Activated CD4-positive, alpha-beta T cell treated with anti-CD3 and anti-CD28 coated beads, Interleukin-2, amount 10 ng/mL, durations not matched to agents 24 days and 14 days (primary cell): ENCODE measurements at regions not wholly inside any gene's neighbourhood (a gene's known extent, or its start where the extent isn't known, plus 50 kb on each side); places are given as distances from the start of the nearest gene placed in this dataset.
A peak's percentile ranks its signal among the peaks of the same experiment; 100 is the strongest.

Source experiments
- DNase-seq: peaks from one replicate; pipeline ENCODE4 v3.0.0; 2022
- H3K27ac Mint-ChIP-seq: one replicate; pipeline ENCODE4 v1.8.0; 2022; ENCODE audit warnings: mild to moderate bottlenecking, mixed read lengths
- H3K27me3 Mint-ChIP-seq: one replicate; pipeline ENCODE4 v1.8.0; 2022; ENCODE audit warnings: mixed read lengths
- H3K36me3 Mint-ChIP-seq: one replicate; pipeline ENCODE4 v1.8.0; 2022; ENCODE audit warnings: low read depth, mild to moderate bottlenecking, mixed read lengths
- H3K4me1 Mint-ChIP-seq: one replicate; pipeline ENCODE4 v1.8.0; 2021; ENCODE audit warnings: mixed read lengths
- H3K4me3 Mint-ChIP-seq: one replicate; pipeline ENCODE4 v1.8.0; 2022; ENCODE audit warnings: mild to moderate bottlenecking, moderate library complexity, mixed read lengths
- H3K9me3 Mint-ChIP-seq: one replicate; pipeline ENCODE4 v1.8.0; 2021; ENCODE audit warnings: mixed read lengths
- intact Hi-C: fragments of 100-400 bp; cut with micrococcal nuclease; formaldehyde crosslinking; loops from one replicate; pipeline ENCODE4 v1.15.1; 2023

GRCh38 chr3:24678021-24678420, 183.4 kb upstream of the THRB start:
- no peak overlapping the region for H3K27ac Mint-ChIP-seq
- DNase-seq: no peak
- H3K36me3 Mint-ChIP-seq: no peaks in the 10 kb centered on the region
- H3K27me3 Mint-ChIP-seq: peaks cover 46% of the 10 kb centered on the region
- no peaks in the 10 kb centered on the region for H3K9me3 Mint-ChIP-seq
- H3K4me1 Mint-ChIP-seq: peaks cover 16% of the 10 kb centered on the region
- H3K4me3 Mint-ChIP-seq: peak overlapping the region; percentile 61
- intact Hi-C loops: loop anchor here (1.0 kb wide), 1 partner anchor 8 kb away; no protein-coding TSS in a partner anchor

- Mint-ChIP-seq H3K4me1 (peaks cover 16% of the 10 kb centered on the region), H3K4me3 (peak overlapping the region; percentile 61), H3K36me3 (no peaks in the 10 kb centered on the region), H3K27ac (peak overlapping the region; percentile 34), H3K9me3 (no peaks in the 10 kb centered on the region), H3K27me3 (peaks cover 49% of the 10 kb centered on the region)
- intact Hi-C loops: loop anchor here (1.0 kb wide), 1 partner anchor 8 kb away; no protein-coding TSS in a partner anchor
- DNase-seq: peak; percentile 73
Observed at GRCh38 chr3:24678421-24678865, 183.8 kb upstream of the THRB start.

DNA sequence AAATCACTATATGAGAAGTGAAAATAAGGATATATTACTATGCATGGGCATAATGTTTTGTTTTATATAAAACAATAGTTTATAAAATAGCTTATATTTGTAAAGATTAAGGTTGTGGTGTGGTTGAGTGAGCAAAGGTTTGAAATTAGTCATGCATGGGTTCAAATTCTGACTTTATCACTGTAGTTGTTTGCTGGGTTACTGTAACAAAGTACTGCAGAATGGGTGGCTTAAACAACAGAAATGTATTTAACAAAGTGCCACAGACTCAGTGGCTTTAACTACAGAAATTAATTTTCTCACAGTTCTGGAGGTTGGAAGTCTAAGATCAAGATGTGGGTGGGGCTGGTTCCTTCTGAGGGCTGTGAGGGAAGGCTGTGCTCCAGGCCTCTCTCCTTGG, 184.8 kb upstream of the THRB start:
- Mint-ChIP-seq H3K27me3 (peaks cover 50% of the 10 kb centered on the region), H3K9me3 (no peaks in the 10 kb centered on the region), H3K4me1 (peaks cover 16% of the 10 kb centered on the region), H3K27ac (no peak overlapping the region), H3K4me3 (no peak overlapping the region), H3K36me3 (no peaks in the 10 kb centered on the region)
- no peak for DNase-seq
- intact Hi-C loops: no loop called here

DNA sequence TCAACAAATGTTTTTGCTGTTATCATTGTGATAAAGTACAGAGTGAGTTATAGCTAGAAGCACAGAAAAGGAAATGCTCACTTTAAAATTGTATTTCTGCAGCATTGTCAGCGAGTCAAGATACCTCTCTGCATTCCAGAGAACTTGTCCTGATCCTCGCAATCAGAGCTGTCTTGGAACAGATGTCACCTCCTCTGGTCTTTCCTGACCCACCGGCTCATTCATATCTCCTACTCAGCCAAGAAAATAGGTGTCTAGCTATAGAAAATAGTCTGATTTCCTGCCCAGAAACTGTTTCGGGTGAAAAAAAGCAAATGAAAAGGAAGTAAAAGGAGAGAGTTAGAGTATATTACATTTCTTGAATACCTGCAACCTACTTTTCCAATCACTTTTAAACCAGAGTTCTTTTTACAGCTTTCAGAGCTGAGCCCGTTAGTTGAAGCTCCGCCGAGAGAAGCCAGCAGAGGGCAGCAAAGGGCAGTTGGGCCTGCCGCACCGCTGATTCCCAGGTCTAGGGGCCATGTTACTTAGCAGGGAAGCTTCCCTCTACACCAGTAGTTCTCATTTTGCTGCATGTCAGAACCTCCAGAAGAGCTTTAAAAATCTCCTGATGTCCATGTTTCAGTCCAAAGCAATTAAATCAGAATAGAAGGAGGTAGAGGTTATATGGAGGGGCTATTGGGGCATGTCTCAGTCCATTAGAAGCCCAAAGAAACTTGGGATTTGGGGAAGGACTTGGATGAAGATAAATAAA, 185.7 kb upstream of the THRB start:
- H3K27me3 Mint-ChIP-seq: peaks cover 53% of the 10 kb centered on the region
- H3K36me3 Mint-ChIP-seq: no peaks in the 10 kb centered on the region
- H3K4me1 Mint-ChIP-seq: peaks cover 16% of the 10 kb centered on the region
- peak; percentile 85 for DNase-seq
- intact Hi-C loops: loop anchor here (5.0 to 10.0 kb wide), 4 partner anchors 186 to 912 kb away; partner anchors contain the start of gene THRB
- no peaks in the 10 kb centered on the region for H3K9me3 Mint-ChIP-seq
- no peak overlapping the region for H3K27ac Mint-ChIP-seq
- H3K4me3 Mint-ChIP-seq: no peak overlapping the region

DNA sequence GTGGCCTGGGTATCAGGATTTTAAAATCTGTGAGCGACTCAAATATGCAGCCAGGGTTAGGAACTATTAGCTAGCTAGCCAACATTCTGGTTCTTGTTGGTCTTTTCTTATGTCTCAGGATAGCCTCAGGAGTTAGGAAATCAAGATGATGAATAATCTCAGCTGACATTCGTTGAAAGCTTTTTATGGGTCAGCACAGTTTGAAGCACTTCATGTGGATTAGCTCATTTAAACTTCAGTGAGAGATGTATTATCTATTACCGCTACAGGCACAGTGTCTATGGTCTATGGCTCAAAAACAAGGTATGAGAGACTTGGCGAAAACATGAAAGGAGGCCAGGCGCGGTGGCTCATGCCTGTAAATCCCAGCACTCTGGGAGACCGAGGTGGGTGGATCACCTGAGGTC, 187.5 kb upstream of the THRB start:
- Mint-ChIP-seq H3K4me1 (peaks cover 22% of the 10 kb centered on the region), H3K4me3 (no peak overlapping the region), H3K27ac (no peak overlapping the region), H3K9me3 (no peaks in the 10 kb centered on the region), H3K27me3 (peaks cover 50% of the 10 kb centered on the region), H3K36me3 (no peaks in the 10 kb centered on the region)
- no peak for DNase-seq
- intact Hi-C loops: loop anchor here (2.0 to 10.0 kb wide), 5 partner anchors 187 to 910 kb away; partner anchors contain the start of gene THRB

DNA sequence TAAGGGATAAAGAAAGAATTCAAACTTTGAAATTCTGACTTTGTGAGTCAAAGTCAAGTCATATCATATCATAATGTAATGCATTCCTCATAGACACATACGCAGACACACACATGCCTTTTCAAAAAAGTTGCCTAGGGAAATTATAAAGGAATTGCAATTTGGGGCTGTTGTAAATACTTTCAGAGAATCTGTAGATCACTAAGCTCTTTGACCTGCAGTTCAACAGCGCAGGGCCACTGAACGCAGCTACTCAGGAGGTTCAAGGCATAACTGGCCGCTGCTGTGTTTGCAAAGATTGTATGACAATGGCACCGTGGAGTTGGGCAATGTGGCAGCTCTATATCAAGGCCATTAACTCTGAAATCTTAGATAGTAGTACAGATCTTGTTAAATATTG, 188.4 kb upstream of the THRB start:
- Mint-ChIP-seq H3K9me3 (no peaks in the 10 kb centered on the region), H3K4me3 (no peak overlapping the region), H3K4me1 (peaks cover 19% of the 10 kb centered on the region), H3K36me3 (no peaks in the 10 kb centered on the region), H3K27ac (no peak overlapping the region), H3K27me3 (peaks cover 49% of the 10 kb centered on the region)
- DNase-seq: no peak
- intact Hi-C loops: loop anchor here (2.0 to 10.0 kb wide), 5 partner anchors 188 to 909 kb away; partner anchors contain the start of gene THRB

DNA sequence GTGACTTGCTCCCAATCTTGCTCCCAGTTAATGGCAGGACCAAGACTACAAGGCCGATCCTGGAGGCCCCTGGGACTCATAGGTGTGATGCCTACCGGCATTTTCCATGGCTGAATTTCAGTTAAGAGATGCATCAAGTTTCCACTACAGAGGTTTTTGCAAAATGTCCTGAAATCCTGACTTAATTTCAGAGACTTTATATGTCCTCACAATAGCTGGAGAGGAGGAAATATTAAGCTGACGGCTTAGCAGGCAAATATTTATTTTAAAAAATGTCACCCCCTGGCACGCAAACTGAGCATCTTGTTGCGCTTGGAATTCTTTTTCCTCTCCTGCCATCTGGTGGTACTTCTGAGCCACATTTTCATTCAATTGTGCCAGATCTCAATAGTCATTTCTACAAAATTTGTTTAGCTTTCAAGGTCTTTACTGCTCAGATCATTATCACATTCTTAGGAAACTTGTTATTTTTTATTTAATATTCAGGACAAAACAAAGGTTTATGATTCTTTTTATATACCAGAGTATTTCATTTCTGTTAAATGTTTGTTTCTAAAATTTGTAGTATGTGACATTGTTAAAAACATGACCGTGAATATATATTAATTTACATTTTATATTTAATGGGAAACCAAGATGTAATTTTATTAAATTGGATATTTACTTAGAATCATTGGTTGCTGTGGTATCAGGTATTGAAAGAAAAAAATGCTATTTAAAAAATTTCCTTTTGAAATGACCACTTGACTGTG, 189.2 kb upstream of the THRB start:
- Mint-ChIP-seq H3K4me1 (peaks cover 12% of the 10 kb centered on the region), H3K27me3 (peaks cover 47% of the 10 kb centered on the region), H3K36me3 (no peaks in the 10 kb centered on the region), H3K27ac (no peak overlapping the region), H3K9me3 (no peaks in the 10 kb centered on the region), H3K4me3 (no peak overlapping the region)
- no peak for DNase-seq
- intact Hi-C loops: loop anchor here (2.0 to 10.0 kb wide), 5 partner anchors 189 to 908 kb away; partner anchors contain the start of gene THRB

DNA sequence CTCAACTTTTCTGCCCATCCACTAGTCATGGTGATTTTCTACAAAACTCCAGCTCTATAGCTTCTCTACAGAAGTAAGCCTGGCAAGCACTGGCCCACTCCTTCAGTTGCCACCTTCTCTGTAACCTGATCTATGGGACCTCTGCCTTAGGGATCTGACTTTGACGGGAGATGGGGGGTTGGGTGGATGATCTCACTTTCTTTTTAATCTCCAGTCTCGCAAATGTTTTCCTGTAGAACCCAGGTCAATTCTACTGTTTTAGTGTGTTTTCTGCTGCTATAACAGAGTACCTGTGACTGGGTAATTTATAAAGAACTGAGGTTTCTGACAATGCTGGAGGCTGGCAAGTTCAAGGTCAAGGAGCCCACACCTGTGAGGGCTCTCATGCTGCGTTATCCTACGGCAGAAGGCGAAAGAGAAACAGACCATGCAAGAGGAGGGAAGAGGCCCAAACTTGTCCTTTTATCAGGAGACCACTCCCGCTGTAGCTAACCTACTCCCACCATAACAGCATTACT, 189.9 kb upstream of the THRB start:
- Mint-ChIP-seq H3K4me1 (peaks cover 7% of the 10 kb centered on the region), H3K36me3 (no peaks in the 10 kb centered on the region), H3K9me3 (no peaks in the 10 kb centered on the region), H3K4me3 (no peak overlapping the region), H3K27ac (no peak overlapping the region), H3K27me3 (peaks cover 44% of the 10 kb centered on the region)
- DNase-seq: no peak
- intact Hi-C loops: loop anchor here (5.0 to 10.0 kb wide), 4 partner anchors 190 to 908 kb away; partner anchors contain the start of gene THRB

DNA sequence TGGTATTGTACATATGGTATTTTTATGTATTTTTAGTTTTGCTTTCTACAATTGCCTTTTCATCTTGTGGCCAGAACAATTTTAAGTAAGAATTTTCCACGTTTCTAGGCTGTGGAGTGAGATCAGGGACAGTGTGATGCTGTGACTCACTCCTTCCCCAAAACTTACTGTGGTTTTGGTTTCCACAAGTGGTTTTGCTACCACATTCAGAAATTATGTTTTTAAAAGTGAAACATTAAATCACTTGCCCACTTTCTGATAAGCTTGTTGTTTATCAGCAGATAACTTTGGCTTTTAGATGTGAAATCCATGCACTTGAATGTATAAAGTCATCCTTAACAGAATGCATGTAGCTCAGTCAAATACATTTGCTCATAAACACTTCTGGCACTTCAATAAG, 192.2 kb upstream of the THRB start:
- H3K27me3 Mint-ChIP-seq: peaks cover 27% of the 10 kb centered on the region

GRCh38 chr3:24687671-24688070, 193.0 kb upstream of the THRB start:
- Mint-ChIP-seq H3K9me3 (no peaks in the 10 kb centered on the region), H3K36me3 (no peaks in the 10 kb centered on the region), H3K27ac (no peak overlapping the region), H3K4me1 (peaks cover 6% of the 10 kb centered on the region), H3K27me3 (peaks cover 28% of the 10 kb centered on the region), H3K4me3 (no peak overlapping the region)
- intact Hi-C loops: loop anchor here (10.0 kb wide), 1 partner anchor 193 kb away; the partner anchor contains the start of gene THRB
- no peak for DNase-seq

More for the DNA sequence above, 192.2 kb upstream of the THRB start:
- H3K27ac Mint-ChIP-seq: no peak overlapping the region
- DNase-seq: peak; percentile 59
- peaks cover 6% of the 10 kb centered on the region for H3K4me1 Mint-ChIP-seq
- H3K4me3 Mint-ChIP-seq: no peak overlapping the region
- intact Hi-C loops: loop anchor here (1.0 to 10.0 kb wide), 2 partner anchors 9 to 192 kb away; partner anchors contain the start of gene THRB
- H3K9me3 Mint-ChIP-seq: no peaks in the 10 kb centered on the region
- no peaks in the 10 kb centered on the region for H3K36me3 Mint-ChIP-seq

DNA sequence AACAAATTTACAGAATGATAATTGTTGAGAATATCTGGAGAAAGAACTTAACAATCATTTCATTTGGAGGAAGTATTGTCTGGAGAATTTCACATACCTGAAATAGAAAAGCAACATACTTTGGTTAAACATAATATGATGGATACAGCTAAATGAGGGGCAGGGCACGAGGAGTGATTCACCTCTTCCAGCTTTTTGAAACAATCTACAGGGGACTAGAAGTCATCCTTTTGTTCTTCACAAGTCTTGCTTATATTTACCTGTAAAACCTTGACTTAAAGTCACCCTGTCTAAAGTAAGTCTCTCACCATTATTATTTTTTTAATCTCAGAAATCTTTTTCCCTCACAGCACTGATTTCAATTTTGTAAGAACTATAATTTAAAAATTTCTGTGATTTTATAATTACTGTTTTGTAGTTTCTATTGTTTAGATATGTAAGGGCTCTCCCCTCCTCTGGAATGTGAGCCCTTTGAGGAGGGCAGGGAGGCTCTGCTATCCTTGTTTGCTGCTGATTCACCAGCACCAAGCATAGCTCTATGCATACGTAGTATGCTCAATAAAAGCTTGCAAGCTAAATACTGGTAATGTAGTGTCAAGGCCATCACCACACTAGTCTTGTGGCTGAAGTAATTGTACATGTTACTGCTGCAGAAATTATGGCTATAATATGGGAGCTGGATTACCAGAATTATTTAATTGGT, 193.9 kb upstream of the THRB start:
- intact Hi-C loops: loop anchor here (10.0 kb wide), 1 partner anchor 194 kb away; the partner anchor contains the start of gene THRB

DNA sequence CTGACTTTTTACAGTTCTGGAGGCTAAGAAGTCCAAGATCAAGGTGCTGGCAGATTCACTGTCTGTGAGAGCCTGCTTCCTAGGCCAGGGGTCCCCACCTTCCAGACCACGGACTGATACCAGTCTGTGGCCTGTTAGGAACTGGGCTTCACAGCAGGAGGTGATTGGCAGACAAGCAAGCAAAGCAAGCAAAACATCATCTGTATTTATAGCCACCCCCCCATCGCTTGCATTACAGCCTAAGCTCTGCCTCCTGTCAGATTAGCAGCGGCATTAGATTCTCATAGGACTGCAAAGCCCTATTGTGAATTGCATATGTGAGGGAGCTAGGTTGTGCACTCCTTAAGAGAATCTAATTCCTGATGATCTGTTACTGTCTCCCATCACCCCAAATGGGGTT, 194.7 kb upstream of the THRB start:
- no peaks in the 10 kb centered on the region for H3K36me3 Mint-ChIP-seq
- no peaks in the 10 kb centered on the region for H3K9me3 Mint-ChIP-seq
- intact Hi-C loops: loop anchor here (10.0 kb wide), 1 partner anchor 195 kb away; the partner anchor contains the start of gene THRB
- no peak overlapping the region for H3K4me3 Mint-ChIP-seq
- H3K27me3 Mint-ChIP-seq: peaks cover 20% of the 10 kb centered on the region
- peaks cover 6% of the 10 kb centered on the region for H3K4me1 Mint-ChIP-seq
- DNase-seq: no peak
- H3K27ac Mint-ChIP-seq: no peak overlapping the region

More for the DNA sequence above, 193.9 kb upstream of the THRB start:
- H3K9me3 Mint-ChIP-seq: no peaks in the 10 kb centered on the region
- H3K4me3 Mint-ChIP-seq: no peak overlapping the region
- DNase-seq: no peak
- H3K36me3 Mint-ChIP-seq: no peaks in the 10 kb centered on the region
- peaks cover 23% of the 10 kb centered on the region for H3K27me3 Mint-ChIP-seq
- no peak overlapping the region for H3K27ac Mint-ChIP-seq
- peaks cover 6% of the 10 kb centered on the region for H3K4me1 Mint-ChIP-seq

GRCh38 chr3:24690777-24691176, 196.1 kb upstream of the THRB start:
- no peak for DNase-seq
- H3K4me1 Mint-ChIP-seq: peaks cover 6% of the 10 kb centered on the region
- intact Hi-C loops: no loop called here
- H3K27me3 Mint-ChIP-seq: peaks cover 13% of the 10 kb centered on the region
- H3K27ac Mint-ChIP-seq: no peak overlapping the region
- H3K4me3 Mint-ChIP-seq: no peak overlapping the region
- H3K9me3 Mint-ChIP-seq: no peaks in the 10 kb centered on the region
- no peaks in the 10 kb centered on the region for H3K36me3 Mint-ChIP-seq
